SKM-1 (cell line): ENCODE measurements at regions not wholly inside any gene's neighbourhood (a gene's known extent, or its start where the extent isn't known, plus 50 kb on each side); places are given as distances from the start of the nearest gene placed in this dataset.
"Not testable (repeated sequence)": the region's sequence is repeated elsewhere in the genome, so short reads cannot be mapped to it uniquely, and the experiment has no call there.

Source experiments
- DNase-seq: peaks from one replicate; lab custom pipeline; 2025; ENCODE audit not compliant: unreplicated experiment; lab: John Stamatoyannopoulos, UW

- no peak for DNase-seq
Measured at GRCh38 chr16:14384745-14385144, 245.3 kb downstream of the PARN start.

GRCh38 chr16:14383844-14384243 is 246.2 kb downstream of the PARN start:
- not testable (repeated sequence) for DNase-seq

DNA sequence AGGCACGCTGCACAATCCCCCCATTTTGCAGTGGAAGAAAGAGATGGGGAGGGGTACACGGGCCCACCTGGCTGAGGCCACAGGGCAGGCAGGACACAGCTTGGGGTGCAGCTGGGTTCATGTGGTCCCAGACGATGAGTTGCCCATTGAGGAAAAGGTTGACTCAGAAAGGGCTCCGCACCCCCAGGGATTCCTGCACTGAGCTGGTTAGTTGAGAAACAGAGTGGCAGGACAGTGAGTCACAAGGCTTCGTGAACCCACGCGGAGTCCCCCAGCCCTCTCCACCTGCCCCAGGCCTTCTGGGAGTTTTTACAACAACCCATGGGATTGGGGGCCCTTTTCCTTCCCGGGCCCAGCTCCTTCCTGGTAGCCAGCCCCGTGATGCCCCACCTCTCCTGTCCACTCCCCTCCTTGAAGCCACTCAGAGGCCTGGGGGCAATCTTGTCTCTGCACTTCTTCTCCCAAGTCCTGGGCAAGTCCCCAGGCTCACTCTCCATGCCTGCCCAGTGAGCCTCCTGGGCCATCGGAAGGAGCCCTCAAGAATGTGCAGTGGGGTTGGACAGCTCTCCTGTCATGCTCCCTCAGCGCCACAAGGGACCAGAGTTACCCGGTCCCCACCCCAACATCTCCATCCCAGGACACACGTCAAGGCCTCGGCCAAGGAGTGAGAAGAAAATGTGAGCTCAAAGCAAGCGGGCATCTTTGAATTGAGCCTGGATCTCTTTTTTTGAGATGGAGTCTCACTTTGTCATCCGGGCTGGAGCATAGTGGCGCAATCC is 251.2 kb downstream of the PARN start:
- no peak for DNase-seq

GRCh38 chr16:14378131-14378551 is 251.9 kb downstream of the PARN start:
- no peak for DNase-seq

DNA sequence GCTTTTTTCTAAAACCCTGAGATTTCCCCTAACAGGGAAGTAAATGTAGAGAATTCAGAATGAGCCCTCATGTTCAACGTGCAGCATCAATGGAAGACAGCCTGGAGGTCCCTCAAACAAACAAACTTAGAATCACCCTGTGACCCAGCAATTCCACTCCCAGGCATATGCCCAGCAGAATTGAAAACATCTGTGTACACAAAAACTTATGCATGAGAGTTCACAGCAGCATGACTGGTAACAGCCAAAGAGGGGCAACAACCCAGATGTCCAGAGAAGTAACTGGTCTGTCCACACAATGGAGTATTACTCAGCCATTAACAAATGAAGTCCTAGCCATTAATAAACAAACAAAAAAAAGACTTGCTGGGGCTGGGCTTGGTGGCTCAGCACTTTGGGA is 252.7 kb downstream of the PARN start:
- no peak for DNase-seq

DNA sequence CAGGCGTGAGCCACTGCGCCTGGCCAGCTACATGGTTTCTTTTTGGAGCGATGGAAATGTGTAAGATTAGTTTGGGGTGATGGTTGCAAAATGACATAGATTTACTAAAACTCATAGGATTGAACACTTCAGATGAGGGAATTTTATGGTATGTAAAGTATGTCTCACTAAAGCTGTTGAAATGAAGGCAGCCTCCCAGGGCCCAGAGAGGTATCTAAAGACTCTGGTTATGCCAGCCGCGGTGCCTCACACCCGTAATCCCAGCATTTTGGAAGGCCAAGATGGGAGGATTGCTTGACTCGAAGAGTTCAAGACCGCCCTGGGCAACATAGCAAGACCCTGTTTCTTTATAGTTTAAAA is 254.9 kb downstream of the PARN start:
- DNase-seq, result no peak

GRCh38 chr16:14374451-14375131 is 255.5 kb downstream of the PARN start:
- no peak for DNase-seq

DNA sequence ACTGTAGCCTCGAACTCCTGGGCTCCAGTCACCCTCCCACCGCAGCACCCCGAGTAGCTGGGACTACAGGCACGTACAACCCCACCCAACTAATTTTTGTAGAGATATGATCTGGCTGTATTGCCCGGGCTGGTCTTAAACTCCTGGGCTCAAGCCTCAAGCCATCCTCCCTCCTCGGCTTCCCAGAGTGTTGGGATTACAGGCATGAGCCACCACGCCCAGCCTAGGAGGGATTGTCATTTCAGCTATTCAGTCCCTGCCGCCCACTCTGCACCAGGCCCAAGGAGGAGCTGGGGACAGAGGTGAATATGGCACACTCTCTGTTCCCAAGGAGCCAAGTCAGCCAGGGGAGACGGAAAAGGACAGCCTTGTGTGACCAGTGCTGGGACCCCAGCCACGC is 256.2 kb downstream of the PARN start:
- no peak for DNase-seq

GRCh38 chr16:14373406-14373805 is 256.7 kb downstream of the PARN start:
- no peak for DNase-seq

GRCh38 chr16:14372471-14372870 is 257.6 kb downstream of the PARN start:
- DNase-seq, result no peak

DNA sequence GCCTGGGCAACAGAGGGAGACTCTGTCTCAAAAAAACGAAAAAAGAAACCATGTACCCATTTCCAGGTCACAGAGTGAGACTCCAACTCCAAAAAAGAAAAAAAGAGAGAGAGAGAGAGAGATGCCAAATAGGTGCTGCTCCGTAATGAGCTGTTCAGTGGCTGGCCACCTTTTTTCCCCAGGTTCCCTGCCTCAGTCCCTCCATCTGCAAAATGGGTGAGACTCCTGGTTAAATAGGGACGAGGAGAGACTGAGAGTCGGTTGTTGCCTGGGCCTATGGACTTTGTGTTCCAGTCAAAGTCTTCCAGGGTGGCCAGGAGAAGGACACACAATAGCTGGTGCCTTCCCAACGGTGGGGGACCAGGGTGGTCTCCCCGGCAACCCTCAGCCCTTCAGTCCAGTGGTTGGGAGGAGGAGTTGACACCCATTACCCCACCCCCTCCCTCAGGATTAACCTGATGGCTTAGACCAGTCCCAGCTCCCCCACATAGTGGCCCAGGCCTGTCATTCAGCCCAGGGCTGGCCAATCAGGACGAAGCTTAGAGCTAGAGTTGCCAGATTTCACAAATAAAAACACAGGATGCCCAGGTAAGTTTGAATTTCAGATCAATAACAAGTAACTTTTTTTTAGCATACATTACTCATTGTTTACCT is 258.2 kb downstream of the PARN start:
- no peak for DNase-seq

- DNase-seq, result no peak
Measured at GRCh38 chr16:14370736-14371234, 259.3 kb downstream of the PARN start.

DNA sequence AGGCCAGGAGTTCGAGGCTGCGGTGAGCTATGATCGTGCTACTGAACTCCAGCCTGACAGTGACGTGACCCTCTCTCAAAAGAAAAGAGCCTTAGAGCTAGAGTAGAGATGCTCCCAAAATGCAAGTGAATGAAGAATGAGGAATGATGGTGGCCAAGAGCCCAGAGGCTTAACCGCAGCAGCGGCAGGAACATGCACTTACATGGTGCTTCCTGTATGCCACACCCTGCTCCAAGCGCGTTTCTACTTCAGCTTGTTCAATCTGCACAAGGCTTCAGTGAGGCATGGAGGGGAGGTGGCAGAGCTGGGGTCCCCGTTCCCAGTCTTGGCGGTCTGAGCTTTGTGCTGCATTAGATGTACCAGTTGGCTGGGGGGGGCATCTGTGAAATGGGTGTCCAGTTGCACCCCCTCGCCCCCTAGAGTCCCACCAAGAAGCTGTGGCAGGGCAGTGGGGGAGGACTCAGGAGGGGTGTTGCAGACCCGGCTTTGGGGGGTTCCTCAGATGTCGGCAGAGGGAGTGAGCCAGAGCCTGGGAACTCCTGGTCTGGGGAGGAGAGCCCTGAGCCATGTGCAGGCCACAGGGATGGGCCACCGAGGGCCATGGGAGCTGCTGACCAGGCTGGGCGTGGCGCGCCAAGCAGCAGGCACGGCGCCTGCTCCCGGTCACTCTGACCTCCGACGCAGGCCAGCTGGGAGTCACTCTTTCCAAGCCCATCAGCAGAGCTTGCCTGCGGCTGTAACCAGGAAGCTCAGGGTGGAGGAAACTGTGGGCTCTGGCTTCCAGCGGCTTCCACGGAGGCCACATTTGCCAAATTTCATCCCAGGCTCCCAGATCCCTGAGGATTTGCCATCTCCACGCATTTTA is 260.1 kb downstream of the PARN start:
- no peak for DNase-seq

GRCh38 chr16:14368399-14368798 is 261.7 kb downstream of the PARN start:
- DNase-seq, result no peak

DNA sequence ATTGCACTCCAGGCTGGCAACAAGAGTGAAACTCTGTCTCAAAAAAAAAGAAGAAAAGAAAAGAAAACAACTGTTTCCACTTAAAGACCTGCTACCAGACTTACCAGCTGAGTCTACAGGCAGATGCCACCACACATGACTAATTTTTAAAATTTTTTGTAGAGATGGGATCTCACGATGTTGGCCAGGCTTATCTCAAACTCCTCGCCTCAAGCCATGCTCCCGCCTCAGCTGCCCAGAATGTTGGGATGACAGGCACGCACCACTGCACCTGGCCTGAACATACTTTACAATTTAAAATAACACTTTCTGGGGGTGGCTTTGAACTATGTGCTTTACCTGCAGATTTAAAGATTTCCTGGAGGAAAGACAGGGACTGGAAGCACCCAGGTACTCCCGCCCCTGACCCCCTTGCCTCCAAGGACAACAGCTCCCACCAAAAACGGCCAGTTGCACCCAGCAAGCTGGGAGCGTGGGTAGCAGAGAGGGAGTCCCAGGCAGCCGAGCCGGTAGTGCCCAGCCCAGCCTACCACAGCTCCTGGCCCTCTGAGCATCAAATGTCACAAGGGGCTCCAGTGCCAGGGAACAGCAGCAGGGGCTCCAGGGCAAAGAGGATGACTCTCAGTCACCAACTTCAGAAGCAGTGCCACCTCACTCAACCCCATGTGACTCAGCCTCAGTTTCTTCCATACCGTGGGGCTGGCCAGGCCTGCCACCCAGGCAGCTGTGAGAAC is 262.9 kb downstream of the PARN start:
- DNase-seq, result no peak

DNA sequence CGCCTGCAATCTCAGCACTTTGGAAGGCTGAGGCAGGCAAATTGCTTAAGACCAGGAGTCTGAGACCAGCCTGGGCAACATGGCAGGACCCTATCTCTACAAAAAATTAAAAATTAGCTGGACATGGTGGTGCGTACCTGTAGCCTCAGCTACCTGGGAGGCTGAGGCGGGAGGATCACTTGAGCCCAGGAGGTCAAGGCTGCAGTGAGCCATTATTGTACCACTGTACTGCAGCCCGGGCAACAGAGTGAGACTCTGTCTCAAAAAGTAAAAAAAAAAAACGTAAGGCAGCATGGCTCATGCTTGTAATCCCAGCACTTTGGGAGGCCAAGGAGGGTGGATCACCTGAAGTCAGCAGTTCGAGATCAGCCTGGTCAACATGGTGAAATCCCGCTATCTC is 263.6 kb downstream of the PARN start:
- no peak for DNase-seq

DNA sequence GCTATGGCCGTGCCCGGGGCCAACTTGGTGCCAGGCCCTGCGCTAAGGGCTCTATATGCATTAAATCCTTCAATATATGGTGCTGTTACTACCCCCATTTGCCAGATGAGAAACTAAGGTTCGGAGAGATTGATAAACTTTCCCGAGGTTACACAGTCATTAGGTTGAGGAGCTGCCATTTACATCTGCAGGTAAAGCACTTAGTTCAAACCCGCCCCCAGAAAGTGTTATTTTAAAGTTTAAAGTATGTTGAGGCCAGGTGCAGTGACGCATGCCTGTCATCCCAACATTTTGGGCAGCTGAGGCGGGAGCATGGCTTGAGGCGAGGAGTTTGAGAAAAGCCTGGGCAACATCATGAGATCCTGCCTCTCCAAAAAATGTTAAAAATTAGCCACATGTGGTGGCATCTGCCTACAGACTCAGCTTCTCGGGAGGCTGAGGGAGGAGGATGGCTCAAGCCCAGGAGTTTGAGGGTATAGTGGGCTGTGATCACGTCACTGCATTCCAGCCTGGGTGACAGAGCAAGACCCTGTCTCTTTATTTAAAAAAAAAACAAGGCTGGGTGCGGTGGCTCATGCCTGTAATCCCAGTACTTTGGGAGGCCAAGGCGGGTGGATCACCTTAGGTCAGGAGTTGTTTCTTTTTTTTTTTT is 264.7 kb downstream of the PARN start:
- no peak for DNase-seq

DNA sequence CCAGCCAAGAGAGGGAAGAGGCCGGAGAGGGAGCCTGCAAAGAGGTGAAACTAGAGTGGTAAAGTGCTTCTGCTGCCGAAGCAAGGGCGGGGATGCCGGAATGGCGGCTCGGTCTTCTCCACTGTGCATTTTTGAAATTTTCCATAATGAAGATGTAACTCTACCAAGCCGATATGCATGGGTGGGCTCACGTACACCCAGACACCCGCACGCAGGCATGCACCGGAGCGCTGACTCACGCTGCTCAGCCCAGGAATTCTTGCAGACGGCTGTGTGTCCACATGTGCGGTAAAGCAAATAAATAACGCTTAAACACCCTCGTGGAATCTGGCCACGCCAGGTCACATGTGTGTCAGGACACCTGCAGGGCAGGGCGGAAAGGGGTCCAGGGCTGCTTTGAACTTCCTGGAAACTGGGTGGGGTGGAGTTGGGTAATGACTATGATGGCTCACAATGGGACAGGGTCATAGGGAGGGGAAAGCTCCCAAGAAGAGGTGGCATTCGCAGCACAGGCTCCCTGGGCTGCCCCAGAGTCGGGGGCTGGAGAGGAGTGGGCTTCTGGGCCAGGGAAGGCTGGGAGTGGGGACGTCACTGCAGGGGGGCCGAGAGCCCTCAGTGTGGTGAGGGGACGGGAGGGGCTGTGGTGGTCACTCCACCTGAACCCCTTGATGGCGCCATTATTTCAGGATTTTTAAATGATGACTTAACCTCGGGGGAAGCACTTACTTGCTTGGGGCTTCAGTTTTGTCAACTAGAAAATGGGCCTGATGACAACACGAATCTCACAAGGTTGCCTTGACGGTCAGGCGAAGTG is 265.5 kb downstream of the PARN start:
- DNase-seq, result no peak

DNA sequence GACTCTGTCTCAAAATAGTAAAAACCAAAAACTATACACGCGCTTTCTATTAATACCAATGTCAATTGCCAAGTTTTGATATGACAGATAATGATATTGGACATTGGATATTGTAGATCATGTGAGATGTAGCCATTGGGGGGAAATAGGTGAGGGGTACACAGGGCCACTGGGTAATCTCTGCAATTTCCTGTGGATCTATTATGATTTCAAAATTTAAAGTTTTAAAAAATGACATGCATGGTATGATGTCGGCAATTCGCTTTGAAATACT is 266.0 kb downstream of the PARN start:
- no peak for DNase-seq
